IMR-90 (cell line): ENCODE measurements at regions not wholly inside any gene's neighbourhood (a gene's known extent, or its start where the extent isn't known, plus 50 kb on each side); places are given as distances from the start of the nearest gene placed in this dataset.

Experiments
- ATAC-seq: fragments of 200-7000 bp; cut with Tn5 transposase; 2 replicates; pipeline ENCODE4 v1.9.1; 2020; ENCODE audit warnings: low read depth, mild to moderate bottlenecking, moderate library complexity
- BruUV-seq: library from RNA; stranded (reverse); fragments of 400-500 nt; replicated peaks from 2 replicates; lab custom pipeline; 2021; lab: Mats Ljungman, UMichigan
- CTCF ChIA-PET: fragments of 300-600 bp; formaldehyde crosslinking; extraction: SDS; loops from one replicate; lab custom pipeline; 2021; ENCODE audit warnings: antibody characterized with exemption; lab: Yijun Ruan, JAX
- POLR2A ChIA-PET: fragments of 300-600 bp; sonication (Branson Sonifier 250); formaldehyde crosslinking; loops from one replicate; lab custom pipeline; 2022; ENCODE audit warnings: antibody characterized with exemption; ENCODE audit not compliant: unreplicated experiment; lab: Charles Lee
- DNase-seq: peaks from one replicate; pipeline ENCODE4 v3.0.0; 2013
- H2AFZ ChIP-seq: replicated peaks from 2 replicates; pipeline ENCODE3; 2013; ENCODE audit warnings: low read length, mild to moderate bottlenecking; ENCODE audit not compliant: poor library complexity
- H2AK5ac ChIP-seq: 2 replicates; pipeline ENCODE4 v1.6.1; 2013; ENCODE audit warnings: low read depth, low read length, inconsistent platforms
- H2AK9ac ChIP-seq: replicated peaks from 2 replicates; pipeline ENCODE3; 2013; ENCODE audit warnings: mild to moderate bottlenecking, low read depth, low read length, moderate library complexity; ENCODE audit not compliant: poor library complexity
- H2BK120ac ChIP-seq: 2 replicates; pipeline ENCODE4 v1.6.1; 2013; ENCODE audit warnings: low read depth, low read length, inconsistent platforms
- H2BK15ac ChIP-seq: 3 replicates; pipeline ENCODE4 v1.6.1; 2013; ENCODE audit warnings: low read depth, low read length, inconsistent platforms
- H2BK20ac ChIP-seq: 2 replicates; pipeline ENCODE4 v1.6.1; 2013; ENCODE audit warnings: low read depth, mild to moderate bottlenecking, inconsistent platforms, low read length, moderate library complexity
- H2BK5ac ChIP-seq: 2 replicates; pipeline ENCODE4 v1.6.1; 2013; ENCODE audit warnings: mild to moderate bottlenecking, low read depth, low read length, inconsistent platforms; ENCODE audit not compliant: poor library complexity, severe bottlenecking
- H3K14ac ChIP-seq: replicated peaks from 2 replicates; pipeline ENCODE4 v1.6.1; 2013; ENCODE audit warnings: low read depth, low read length, inconsistent platforms
- H3K18ac ChIP-seq: 2 replicates; pipeline ENCODE4 v1.6.1; 2013; ENCODE audit warnings: low read depth, low read length, control low read depth
- H3K23ac ChIP-seq: 2 replicates; pipeline ENCODE4 v1.6.1; 2013; ENCODE audit warnings: low read depth, low read length, inconsistent platforms
- H3K27ac ChIP-seq: 2 replicates; pipeline ENCODE4 v1.5.1; 2013; ENCODE audit warnings: mild to moderate bottlenecking, control low read depth, low read length; ENCODE audit not compliant: insufficient read depth
- H3K27me3 ChIP-seq: 2 replicates; pipeline ENCODE4 v1.6.1; 2013; ENCODE audit warnings: low read length; ENCODE audit not compliant: control insufficient read depth, insufficient read depth
- H3K36me3 ChIP-seq: 2 replicates; pipeline ENCODE4 v1.6.1; 2013; ENCODE audit warnings: low read length, mixed read lengths; ENCODE audit not compliant: control insufficient read depth, insufficient read depth
- H3K4ac ChIP-seq: 2 replicates; pipeline ENCODE4 v1.6.1; 2013; ENCODE audit warnings: low read depth, low read length, inconsistent platforms
- H3K4me1 ChIP-seq: 2 replicates; pipeline ENCODE4 v1.6.1; 2013; ENCODE audit warnings: low read length, mixed read lengths; ENCODE audit not compliant: control insufficient read depth, insufficient read depth
- H3K4me2 ChIP-seq: 2 replicates; pipeline ENCODE4 v1.6.1; 2013; ENCODE audit warnings: low read depth, mild to moderate bottlenecking, control low read depth, low read length, moderate library complexity
- H3K4me3 ChIP-seq: 2 replicates; pipeline ENCODE4 v1.5.1; 2013; ENCODE audit warnings: low read depth, mild to moderate bottlenecking, control low read depth, low read length, moderate library complexity; ENCODE audit not compliant: insufficient read depth
- H3K56ac ChIP-seq: 2 replicates; pipeline ENCODE4 v1.6.1; 2013; ENCODE audit warnings: low read length, inconsistent platforms; ENCODE audit not compliant: insufficient read depth; ENCODE audit errors: extremely low read depth
- H3K79me1 ChIP-seq, 2 experiments: 2 replicates each; pipeline ENCODE4 v1.6.1; 2013; ENCODE audit warnings: low read length in 2 of 2, inconsistent platforms in 1 of 2, low read depth in 1 of 2
- H3K9ac ChIP-seq: 2 replicates; pipeline ENCODE4 v1.6.1; 2013; ENCODE audit warnings: low read depth, low read length, control low read depth
- H3K9me1 ChIP-seq: 2 replicates; pipeline ENCODE4 v1.6.1; 2013; ENCODE audit warnings: low read length, inconsistent platforms; ENCODE audit not compliant: insufficient read depth
- H3K9me3 ChIP-seq: 2 replicates; pipeline ENCODE4 v1.6.1; 2013; ENCODE audit warnings: low read length; ENCODE audit not compliant: control insufficient read depth, insufficient read depth
- H4K20me1 ChIP-seq: 2 replicates; pipeline ENCODE4 v1.6.1; 2013; ENCODE audit warnings: low read length, inconsistent platforms; ENCODE audit not compliant: insufficient read depth
- H4K5ac ChIP-seq: 2 replicates; pipeline ENCODE4 v1.6.1; 2013; ENCODE audit warnings: mild to moderate bottlenecking, low read depth, low read length, control low read depth
- H4K8ac ChIP-seq, 2 experiments: 2 replicates each; pipeline ENCODE4 v1.6.1; 2013; ENCODE audit warnings: low read depth in 2 of 2, low read length in 2 of 2, control low read depth in 1 of 2, inconsistent platforms in 1 of 2
- H4K91ac ChIP-seq: 2 replicates; pipeline ENCODE4 v1.6.1; 2013; ENCODE audit warnings: low read depth, low read length, inconsistent platforms; ENCODE audit not compliant: insufficient read depth
- BHLHE40 ChIP-seq: fragments of 150-350 bp; IDR thresholded peaks from 2 replicates; pipeline ENCODE4 v1.6.1; 2016; ENCODE audit warnings: mild to moderate bottlenecking, low read depth, low read length
- CEBPB ChIP-seq: IDR thresholded peaks from 2 replicates; pipeline ENCODE4 v1.6.1; 2012; ENCODE audit warnings: low read depth, low read length, improper control_type of control experiment
- CHD1 ChIP-seq: IDR thresholded peaks from 2 replicates; pipeline ENCODE4 v1.6.1; 2012; ENCODE audit warnings: low read depth, low read length, improper control_type of control experiment
- FOS ChIP-seq: fragments of 150-350 bp; IDR thresholded peaks from 2 replicates; pipeline ENCODE4 v1.6.1; 2016; ENCODE audit warnings: low read depth, low read length
- MAFK ChIP-seq: IDR thresholded peaks from 2 replicates; pipeline ENCODE4 v1.6.1; 2012; ENCODE audit warnings: low read depth, low read length, improper control_type of control experiment
- MXI1 ChIP-seq: IDR thresholded peaks from 2 replicates; pipeline ENCODE4 v1.6.1; 2012; ENCODE audit warnings: low read depth, mild to moderate bottlenecking, low read length, moderate library complexity, borderline replicate concordance
- RAD21 ChIP-seq: IDR thresholded peaks from 2 replicates; pipeline ENCODE4 v1.6.1; 2012; ENCODE audit warnings: low read length, improper control_type of control experiment
- RCOR1 ChIP-seq: IDR thresholded peaks from 2 replicates; pipeline ENCODE4 v1.6.1; 2012; ENCODE audit warnings: mild to moderate bottlenecking, low read length, improper control_type of control experiment; ENCODE audit not compliant: insufficient replicate concordance
- SMC3 ChIP-seq: fragments of 150-350 bp; IDR thresholded peaks from 2 replicates; pipeline ENCODE4 v1.6.1; 2016; ENCODE audit warnings: low read depth, mild to moderate bottlenecking, antibody characterized with exemption, low read length, moderate library complexity
- USF2 ChIP-seq: fragments of 150-350 bp; IDR thresholded peaks from 2 replicates; pipeline ENCODE4 v1.6.1; 2017; ENCODE audit warnings: mild to moderate bottlenecking, antibody characterized with exemption, low read length, low read depth
- WGBS, 2 experiments: methylation state at CpG; one replicate each; pipeline versions ENCODE4 v1.1.5 to v1.1.7; 2013; ENCODE audit warnings: missing lambda C conversion rate in 2 of 2; ENCODE audit not compliant: insufficient read length in 1 of 2; ENCODE audit errors: extremely low coverage in 2 of 2; 5-methylcytosine and 5-hydroxymethylcytosine counted together
- dilution Hi-C: fragments of 300-500 bp; cut with HindIII; formaldehyde crosslinking; loops from one replicate; pipeline ENCODE4 v1.14.3; 2018; ENCODE audit warnings: low sequenced_read_pairs; ENCODE audit not compliant: unreplicated experiment
- in situ Hi-C: fragments of 300-500 bp; cut with MboI; formaldehyde crosslinking; loops from 3 replicates; pipeline ENCODE4 v1.14.3; 2019; ENCODE audit warnings: low sequenced_read_pairs, inconsistent platforms, mixed read lengths
- intact Hi-C: fragments of 100-400 bp; cut with micrococcal nuclease; formaldehyde crosslinking; loops from 2 replicates; pipeline ENCODE4 v1.10.0; 2022
- TF ChIP-seq, protein P1 (sequence below): fragments of 150-350 bp; IDR thresholded peaks from 2 replicates; pipeline ENCODE4 v1.6.1; 2016; ENCODE audit warnings: low read depth, mild to moderate bottlenecking, low read length, moderate library complexity, borderline replicate concordance

DNA sequence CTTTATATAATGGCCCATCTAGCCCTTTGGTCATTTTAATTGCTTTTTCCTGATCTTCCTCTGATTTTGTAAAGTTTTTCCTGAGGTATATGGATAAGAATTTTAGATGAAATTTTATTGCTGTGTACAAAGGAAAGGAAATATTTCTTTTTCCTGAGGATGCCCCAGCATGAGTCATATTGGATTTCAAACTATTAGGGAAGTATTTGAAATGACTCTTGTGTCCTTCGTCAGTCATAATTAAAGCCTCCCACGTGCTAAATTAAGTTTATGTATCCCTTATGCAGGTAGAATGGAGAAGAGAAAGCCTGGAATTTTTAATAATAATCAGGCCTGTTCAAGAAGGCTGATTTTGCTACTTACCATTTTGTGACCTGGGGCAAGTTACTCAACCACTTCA is 82.6 kb upstream of the GLI3 start:
- Histone ChIP-seq H4K91ac (no peak overlapping the region), H3K4me1 (no peaks in the 10 kb centered on the region), H3K27me3 (peaks cover 4% of the 10 kb centered on the region), H3K4me2 (no peak overlapping the region), H3K56ac (no peak overlapping the region), H3K4ac (no peak overlapping the region), H2AFZ (no peak overlapping the region), H4K5ac (no peak overlapping the region), H3K9me3 (no peaks in the 10 kb centered on the region), H2BK20ac (no peak overlapping the region), H3K23ac (no peak overlapping the region), H3K27ac (no peak overlapping the region), H3K14ac (no peak overlapping the region), H2BK15ac (no peak overlapping the region), H3K36me3 (no peaks in the 10 kb centered on the region), H2AK5ac (no peak overlapping the region), H3K79me1 (no peaks in the 10 kb centered on the region), H3K9me1 (no peaks in the 10 kb centered on the region), H3K9ac (no peak overlapping the region), H2BK5ac (no peak overlapping the region), H4K20me1 (no peaks in the 10 kb centered on the region), H3K18ac (no peak overlapping the region), H4K8ac (no peak overlapping the region), H2BK120ac (no peak overlapping the region), H2AK9ac (no peak overlapping the region), H3K4me3 (no peak overlapping the region)
- CTCF ChIA-PET: no interaction called here
- no peak for ATAC-seq
- BruUV-seq: no TSS peak
- dilution Hi-C loops (no loop called here), in situ Hi-C loops (no loop called here), intact Hi-C loops (no loop called here)
- WGBS, 2 experiments: no CpG with 5 or more reads among the region's 2 CpGs
- POLR2A ChIA-PET: no interaction called here
- no peak for DNase-seq
- no peak for TF ChIP-seq SMC3
- TF ChIP-seq FOS: no peak
- no peak for TF ChIP-seq RCOR1
- TF ChIP-seq BHLHE40: no peak
- TF ChIP-seq USF2: no peak
- no peak for TF ChIP-seq CEBPB
- TF ChIP-seq CHD1: no peak
- no peak for TF ChIP-seq MXI1
- no peak for TF ChIP-seq MAFK
- TF ChIP-seq, protein P1, sequence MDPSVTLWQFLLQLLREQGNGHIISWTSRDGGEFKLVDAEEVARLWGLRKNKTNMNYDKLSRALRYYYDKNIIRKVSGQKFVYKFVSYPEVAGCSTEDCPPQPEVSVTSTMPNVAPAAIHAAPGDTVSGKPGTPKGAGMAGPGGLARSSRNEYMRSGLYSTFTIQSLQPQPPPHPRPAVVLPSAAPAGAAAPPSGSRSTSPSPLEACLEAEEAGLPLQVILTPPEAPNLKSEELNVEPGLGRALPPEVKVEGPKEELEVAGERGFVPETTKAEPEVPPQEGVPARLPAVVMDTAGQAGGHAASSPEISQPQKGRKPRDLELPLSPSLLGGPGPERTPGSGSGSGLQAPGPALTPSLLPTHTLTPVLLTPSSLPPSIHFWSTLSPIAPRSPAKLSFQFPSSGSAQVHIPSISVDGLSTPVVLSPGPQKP: no peak
- no peak for TF ChIP-seq RAD21
